Cardiac muscle cell (in vitro differentiated cells and primary cell): ENCODE measurements at regions not wholly inside any gene's neighbourhood (a gene's known extent, or its start where the extent isn't known, plus 50 kb on each side); places are given as distances from the start of the nearest gene placed in this dataset.

Experiments used
- DNase-seq, 2 donors: peaks; one replicate each; pipeline versions ENCODE4 v3.0.0 to v3.0.0-alpha.2; 2010 to 2017; ENCODE audit warnings: low read depth in 1 of 2, low spot score in 1 of 2
- H3K27ac ChIP-seq: fragments of 200-600 bp; sonication (generic); 2 replicates; pipeline ENCODE4 v1.5.1; 2016
- H3K27me3 ChIP-seq: fragments of 200-600 bp; sonication (generic); 2 replicates; pipeline ENCODE4 v1.6.0; 2016; ENCODE audit warnings: control low read depth
- H3K36me3 ChIP-seq: fragments of 200-600 bp; sonication (generic); 2 replicates; pipeline ENCODE4 v1.5.1; 2016; ENCODE audit warnings: control low read depth
- H3K4me1 ChIP-seq: fragments of 200-600 bp; sonication (generic); 2 replicates; pipeline ENCODE4 v1.8.1; 2017; ENCODE audit warnings: low read depth, mild to moderate bottlenecking, mixed run types
- H3K4me3 ChIP-seq: fragments of 200-600 bp; sonication (generic); 2 replicates; pipeline ENCODE4 v1.5.1; 2016; ENCODE audit warnings: mild to moderate bottlenecking
- H3K9me3 ChIP-seq: fragments of 200-600 bp; sonication (generic); 2 replicates; pipeline ENCODE4 v1.5.1; 2017; ENCODE audit warnings: low read depth, mild to moderate bottlenecking, control low read depth
- CTCF ChIP-seq: IDR thresholded peaks from 2 replicates; pipeline ENCODE4 v1.5.1; 2012; ENCODE audit warnings: low read depth, mild to moderate bottlenecking, low read length

DNA sequence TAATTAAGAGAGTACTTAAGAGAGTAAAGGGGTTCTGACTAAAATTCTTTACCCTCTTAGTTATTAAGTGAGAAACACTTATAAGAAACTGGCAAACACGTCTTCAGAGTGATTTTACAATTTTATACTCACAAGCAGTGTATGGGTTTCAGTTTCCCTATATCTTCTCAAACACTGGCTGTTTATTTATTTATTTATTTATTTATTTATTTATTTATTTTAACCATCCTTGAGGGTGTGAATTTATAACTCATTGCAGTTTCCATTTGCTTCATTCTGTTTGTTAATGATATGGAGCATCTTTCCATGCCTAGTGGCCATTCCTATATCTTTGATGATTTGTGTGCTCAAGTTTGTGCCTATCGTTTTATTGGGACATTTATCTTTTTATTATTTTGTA, 68.0 kb upstream of the SGCD start:
- Histone ChIP-seq H3K4me1 (peaks cover 6% of the 10 kb centered on the region), H3K9me3 (no peaks in the 10 kb centered on the region), H3K36me3 (no peaks in the 10 kb centered on the region), H3K27me3 (no peaks in the 10 kb centered on the region), H3K27ac (no peak overlapping the region), H3K4me3 (no peak overlapping the region)
- DNase-seq, result no peak
- TF ChIP-seq CTCF, result no peak

- Histone ChIP-seq H3K4me3 (no peak overlapping the region), H3K9me3 (no peaks in the 10 kb centered on the region), H3K36me3 (no peaks in the 10 kb centered on the region), H3K27me3 (no peaks in the 10 kb centered on the region), H3K27ac (no peak overlapping the region), H3K4me1 (peaks cover 6% of the 10 kb centered on the region)
- no peak for TF ChIP-seq CTCF
- peak in 1 of 2 donors; percentile 11 for DNase-seq
Measured at GRCh38 chr5:156259618-156260017, 67.3 kb upstream of the SGCD start.

GRCh38 chr5:156261275-156261939, 65.6 kb upstream of the SGCD start:
- H3K27me3 ChIP-seq, result no peaks in the 10 kb centered on the region
- TF ChIP-seq CTCF, result no peak
- no peak overlapping the region for H3K4me3 ChIP-seq
- no peaks in the 10 kb centered on the region for H3K36me3 ChIP-seq
- H3K27ac ChIP-seq, result no peak overlapping the region
- DNase-seq, result peak in 1 of 2 donors; percentile 36
- H3K4me1 ChIP-seq, result peaks cover 6% of the 10 kb centered on the region
- H3K9me3 ChIP-seq, result no peaks in the 10 kb centered on the region

DNA sequence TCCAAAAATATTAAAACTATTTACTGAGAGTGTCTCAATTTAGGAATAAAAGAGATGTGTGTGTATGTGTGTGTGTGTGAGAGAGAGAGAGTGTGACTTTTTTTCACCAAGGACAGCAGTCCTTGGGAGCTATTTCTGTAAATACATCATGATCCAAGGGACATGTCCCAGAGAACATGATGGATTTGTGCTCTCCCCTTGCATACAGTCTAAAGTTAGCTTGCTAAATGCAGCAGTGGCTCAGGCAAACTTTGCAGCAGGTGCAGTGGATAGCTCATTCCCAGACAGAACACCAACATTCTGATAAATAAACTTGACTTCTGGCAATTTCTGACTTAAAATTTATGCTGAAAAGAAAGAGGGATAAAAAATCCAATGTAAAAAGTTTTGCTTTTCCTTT, 55.4 kb upstream of the SGCD start:
- Histone ChIP-seq H3K36me3 (no peaks in the 10 kb centered on the region), H3K4me1 (peaks cover 3% of the 10 kb centered on the region), H3K9me3 (no peaks in the 10 kb centered on the region), H3K4me3 (no peak overlapping the region), H3K27ac (no peak overlapping the region), H3K27me3 (no peaks in the 10 kb centered on the region)
- DNase-seq, result peak in 1 of 2 donors; percentile 46
- TF ChIP-seq CTCF, result no peak

DNA sequence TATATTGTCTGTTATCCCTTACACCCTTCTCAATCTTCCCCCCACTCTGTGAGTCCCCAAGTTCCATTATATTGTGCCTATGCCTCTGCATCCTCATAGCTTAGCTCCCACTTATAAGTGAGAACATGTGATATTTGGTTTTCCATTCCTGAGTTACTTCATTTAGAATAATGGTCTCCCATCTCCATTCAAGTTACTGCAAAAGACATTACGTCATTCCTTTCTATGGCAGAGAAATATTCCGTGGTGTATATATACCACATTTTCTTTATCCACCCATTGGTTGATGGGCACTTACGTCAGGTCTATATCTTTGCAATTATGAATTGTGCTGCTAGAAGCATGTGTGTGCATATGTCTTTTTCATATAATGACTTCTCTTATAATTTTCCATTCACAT, 54.8 kb upstream of the SGCD start:
- Histone ChIP-seq H3K27ac (no peak overlapping the region), H3K4me3 (no peak overlapping the region), H3K36me3 (no peaks in the 10 kb centered on the region), H3K27me3 (no peaks in the 10 kb centered on the region), H3K9me3 (no peaks in the 10 kb centered on the region), H3K4me1 (peaks cover 3% of the 10 kb centered on the region)
- no peak for TF ChIP-seq CTCF
- no peak for DNase-seq
